Endothelial cell of umbilical vein (primary cell): ENCODE measurements at regions not wholly inside any gene's neighbourhood (a gene's known extent, or its start where the extent isn't known, plus 50 kb on each side); places are given as distances from the start of the nearest gene placed in this dataset.

ENCODE experiments used
- CTCF ChIP-seq, 2 donors: IDR thresholded peaks; 1 replicate in 1 of 2; 2 replicates in 1 of 2; pipeline ENCODE4 v1.5.1; 2011; ENCODE audit warnings: low read length in 2 of 2, mild to moderate bottlenecking in 2 of 2, moderate library complexity in 2 of 2, control low read depth in 1 of 2, inconsistent platforms in 1 of 2, low read depth in 1 of 2; ENCODE audit not compliant: insufficient read depth in 1 of 2; ENCODE audit errors: extremely low read depth in 1 of 2
- EZH2 ChIP-seq: IDR thresholded peaks from 2 replicates; pipeline ENCODE4 v1.6.1; 2012; ENCODE audit warnings: borderline replicate concordance, low read depth, mild to moderate bottlenecking, moderate library complexity, low read length, inconsistent platforms; ENCODE audit not compliant: severe bottlenecking
- FOS ChIP-seq: IDR thresholded peaks from 2 replicates; pipeline ENCODE4 v1.6.1; 2011; ENCODE audit warnings: mild to moderate bottlenecking, low read length, moderate library complexity, borderline replicate concordance; ENCODE audit not compliant: insufficient read depth
- JUN ChIP-seq: IDR thresholded peaks from 2 replicates; pipeline ENCODE4 v1.6.1; 2011; ENCODE audit warnings: borderline replicate concordance, low read depth; ENCODE audit not compliant: insufficient read length, insufficient read depth
- POLR2A ChIP-seq: IDR thresholded peaks from 2 replicates; pipeline ENCODE4 v1.6.1; 2012; ENCODE audit warnings: low read depth, mild to moderate bottlenecking, control low read depth, low read length
- POLR2AphosphoS5 ChIP-seq: IDR thresholded peaks from 2 replicates; pipeline ENCODE4 v1.6.1; 2012; ENCODE audit warnings: low read depth, mild to moderate bottlenecking, control low read depth, low read length, moderate library complexity; ENCODE audit not compliant: insufficient read depth
- TF ChIP-seq, protein P1 (sequence below): IDR thresholded peaks from 2 replicates; pipeline ENCODE4 v1.6.1; 2011; ENCODE audit not compliant: insufficient read depth, insufficient read length

GRCh38 chr22:48658246-48658645, 1169.4 kb downstream of the BRD1 start:
- no peak for TF ChIP-seq JUN
- TF ChIP-seq CTCF (IDR thresholded peaks at IDR 0.05; ENCODE audit: extremely low read depth in 1 of 2, insufficient read depth in 1 of 2, low read depth in 1 of 2, low read length in 2 of 2): no peak
- no peak for TF ChIP-seq POLR2AphosphoS5
- TF ChIP-seq, protein P1, sequence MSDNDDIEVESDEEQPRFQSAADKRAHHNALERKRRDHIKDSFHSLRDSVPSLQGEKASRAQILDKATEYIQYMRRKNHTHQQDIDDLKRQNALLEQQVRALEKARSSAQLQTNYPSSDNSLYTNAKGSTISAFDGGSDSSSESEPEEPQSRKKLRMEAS: no peak
- TF ChIP-seq POLR2A: no peak
- no peak for TF ChIP-seq EZH2
- TF ChIP-seq FOS: no peak
